ENCODE measurements at regions not wholly inside any gene's neighbourhood (a gene's known extent, or its start where the extent isn't known, plus 50 kb on each side); places are given as distances from the start of the nearest gene placed in this dataset.

GRCh38 chr21:27189870-27190269, 223.0 kb upstream of the ADAMTS5 start:
- ATAC-seq (no peak), DNase-seq (no peak)
- no peaks in the 10 kb centered on the region for H3K4me1 ChIP-seq
- no peaks in the 10 kb centered on the region for H3K9me3 ChIP-seq
- no peaks in the 10 kb centered on the region for H3K27me3 ChIP-seq (ENCODE audit: insufficient read depth in 3 of 3, low read length in 2 of 3)
- no peak overlapping the region for H3K4me3 ChIP-seq
- intact Hi-C loops (cut with DNase I) = no loop called here
- H3K36me3 ChIP-seq (ENCODE audit: insufficient read depth in 1 of 2, low read depth in 1 of 2) = no peaks in the 10 kb centered on the region
- 96 to 97% (median 97%) methylated on average over 5 of the region's 5 CpGs for WGBS, 3 donors
- no peak overlapping the region for H3K27ac ChIP-seq
- no peak for TF ChIP-seq CTCF (IDR thresholded peaks at IDR 0.05)

DNA sequence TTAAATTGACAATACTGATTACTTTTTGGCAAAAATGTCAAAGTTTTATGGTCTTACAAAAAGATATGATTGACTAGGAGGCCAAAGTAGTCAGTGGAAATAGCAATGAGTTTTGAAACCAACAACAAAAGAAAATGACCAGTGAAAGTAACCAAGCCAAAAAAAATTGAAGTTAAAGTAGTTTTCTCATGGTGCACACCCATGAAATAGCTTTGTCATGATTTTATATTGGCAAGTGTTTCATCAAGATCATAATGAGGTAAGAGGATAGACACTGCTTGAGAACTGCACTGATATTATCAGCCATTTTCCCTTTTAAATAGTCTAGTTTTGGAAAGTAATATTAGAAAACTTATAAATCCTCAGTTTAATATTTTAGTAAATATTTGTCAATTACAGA, 206.2 kb upstream of the ADAMTS5 start:
- no peaks in the 10 kb centered on the region for H3K4me1 ChIP-seq
- no peak for DNase-seq
- H3K9me3 ChIP-seq = no peaks in the 10 kb centered on the region
- no peaks in the 10 kb centered on the region for H3K27me3 ChIP-seq (ENCODE audit: insufficient read depth in 3 of 3, low read length in 2 of 3)
- no peak overlapping the region for H3K4me3 ChIP-seq
- intact Hi-C loops (cut with DNase I) = no loop called here
- H3K36me3 ChIP-seq (ENCODE audit: insufficient read depth in 1 of 2, low read depth in 1 of 2) = no peaks in the 10 kb centered on the region
- no peak for TF ChIP-seq CTCF (IDR thresholded peaks at IDR 0.05)
- peak in 1 of 4 donors; percentile 46 for ATAC-seq
- no peak overlapping the region for H3K27ac ChIP-seq

DNA sequence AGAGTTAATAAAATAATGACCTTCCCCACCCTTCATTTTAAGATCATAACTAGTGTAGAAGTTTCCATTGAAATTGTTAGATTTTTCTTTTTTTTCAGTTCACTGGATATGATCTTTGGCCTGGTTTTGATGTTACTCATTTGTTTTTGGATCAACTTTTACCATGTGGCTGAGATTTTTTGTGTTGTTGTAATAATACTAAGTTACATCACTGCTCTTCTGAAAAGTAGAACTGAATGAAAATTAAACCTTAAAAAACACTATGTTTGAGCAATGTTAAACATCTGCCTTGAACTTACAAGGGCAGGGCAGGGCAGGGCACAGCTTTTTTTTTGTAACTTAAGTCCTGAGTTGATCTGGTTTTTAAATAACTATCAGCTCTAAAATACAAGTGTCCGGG, 204.8 kb upstream of the ADAMTS5 start:
- ATAC-seq = peak in 2 of 4 donors; percentile 37 to 61
- DNase-seq = no peak
- no peaks in the 10 kb centered on the region for H3K9me3 ChIP-seq
- no peak for TF ChIP-seq CTCF (IDR thresholded peaks at IDR 0.05)
- intact Hi-C loops (cut with DNase I) = no loop called here
- H3K27me3 ChIP-seq (ENCODE audit: insufficient read depth in 3 of 3, low read length in 2 of 3) = no peaks in the 10 kb centered on the region
- no peaks in the 10 kb centered on the region for H3K4me1 ChIP-seq
- no peak overlapping the region for H3K27ac ChIP-seq
- H3K36me3 ChIP-seq (ENCODE audit: insufficient read depth in 1 of 2, low read depth in 1 of 2) = no peaks in the 10 kb centered on the region
- H3K4me3 ChIP-seq = no peak overlapping the region
- 27 to 46% (median 30%) methylated on average over 1 of the region's 1 CpG for WGBS, 3 donors

- 50 to 53% (median 52%) methylated on average over 2 of the region's 2 CpGs for WGBS, 3 donors
- Histone ChIP-seq H3K27ac (no peak overlapping the region), H3K4me1 (no peaks in the 10 kb centered on the region), H3K36me3 (ENCODE audit: insufficient read depth in 1 of 2, low read depth in 1 of 2) (no peaks in the 10 kb centered on the region), H3K27me3 (ENCODE audit: insufficient read depth in 3 of 3, low read length in 2 of 3) (no peaks in the 10 kb centered on the region), H3K4me3 (no peak overlapping the region), H3K9me3 (no peaks in the 10 kb centered on the region)
- no peak for DNase-seq
- intact Hi-C loops (cut with DNase I) = no loop called here
- ATAC-seq = no peak
- no peak for TF ChIP-seq CTCF (IDR thresholded peaks at IDR 0.05)
These were observed 201.2 kb upstream of the ADAMTS5 start for GRCh38 chr21:27168084-27168483.

All from psoas muscle (tissue), 7 donors.